ENCODE measurements at regions not wholly inside any gene's neighbourhood (a gene's known extent, or its start where the extent isn't known, plus 50 kb on each side); places are given as distances from the start of the nearest gene placed in this dataset.

DNA sequence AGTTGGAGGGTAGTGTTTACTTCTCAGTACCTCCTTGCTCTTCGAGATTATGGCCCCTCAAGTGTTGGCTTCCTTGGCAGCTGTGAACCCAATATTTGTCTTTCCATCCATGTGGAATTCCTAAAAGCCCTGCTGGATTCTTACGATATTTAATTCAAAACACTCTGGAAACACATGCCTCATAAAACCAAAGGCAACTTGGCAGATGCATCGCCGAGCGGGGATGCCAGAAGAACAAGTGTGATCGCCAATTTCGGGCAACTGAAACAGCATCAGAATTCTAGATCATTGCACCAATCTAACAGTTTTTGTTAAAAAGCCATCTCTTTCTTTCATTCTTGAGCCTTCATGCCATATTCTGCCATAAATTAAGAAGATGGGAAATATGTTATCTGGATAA, 934.4 kb downstream of the AACS start:
- Histone ChIP-seq H3K79me2 (ENCODE audit: control insufficient read depth in 1 of 2, insufficient read depth in 2 of 2, low read length in 2 of 2) (no peaks in the 10 kb centered on the region), H3K56ac (replicated peaks; ENCODE audit: insufficient read length, low read depth, low read length) (no peak overlapping the region)
- 95% methylated on average over 7 of the region's 7 CpGs; no CpG with 5 or more reads in 1 of the 2 experiments for WGBS, 2 experiments (ENCODE audit: extremely low coverage in 1 of 2, insufficient coverage in 1 of 2, insufficient read length in 1 of 2, insufficient replicate concordance in 2 of 2, low coverage in 1 of 2, low lambda C conversion rate in 2 of 2, missing lambda C conversion rate in 1 of 2)
- TF ChIP-seq ZNF274 (IDR thresholded peaks at IDR 0.05; ENCODE audit: borderline replicate concordance, extremely low read depth, low read length) = no peak
- no peak for TF ChIP-seq TAF1 (IDR thresholded peaks at IDR 0.05; ENCODE audit: low read depth, low read length)
- TF ChIP-seq EGR1 (IDR thresholded peaks at IDR 0.05; ENCODE audit: borderline replicate concordance, low read depth, low read length) = no peak
- no peak for TF ChIP-seq E2F6 (IDR thresholded peaks at IDR 0.05)
- no peak for TF ChIP-seq BACH1 (IDR thresholded peaks at IDR 0.05; ENCODE audit: low read length)
- TF ChIP-seq ASH2L (IDR thresholded peaks at IDR 0.05; ENCODE audit: low read length) = no peak
- TF ChIP-seq CEBPB (IDR thresholded peaks at IDR 0.05; ENCODE audit: low read depth, low read length) = no peak
- TF ChIP-seq HDAC6 (IDR thresholded peaks at IDR 0.05; ENCODE audit: low read depth, low read length) = no peak
- TF ChIP-seq TBP (IDR thresholded peaks at IDR 0.05; ENCODE audit: low read depth, low read length) = no peak
- TF ChIP-seq RFX5 (IDR thresholded peaks at IDR 0.05; ENCODE audit: borderline replicate concordance, low read depth, low read length) = no peak
- no peak for TF ChIP-seq HDAC2 (IDR thresholded peaks at IDR 0.05; ENCODE audit: borderline replicate concordance in 1 of 2, low read depth in 2 of 2, low read length in 2 of 2)
- TF ChIP-seq SRF (IDR thresholded peaks at IDR 0.05; ENCODE audit: low read depth, low read length) = no peak
- TF ChIP-seq KDM1A (IDR thresholded peaks at IDR 0.05; ENCODE audit: borderline replicate concordance, low read length) = no peak
- TF ChIP-seq TCF12 (IDR thresholded peaks at IDR 0.05; ENCODE audit: low read depth, low read length) = no peak

More for the DNA sequence above, 934.4 kb downstream of the AACS start:
- Histone ChIP-seq H4K8ac (ENCODE audit: extremely low read depth, insufficient read depth, low read length) (no peak overlapping the region), H3K79me1 (ENCODE audit: low read depth, low read length) (no peaks in the 10 kb centered on the region), H2BK15ac (ENCODE audit: low read length) (no peak overlapping the region), H3K4ac (replicated peaks; ENCODE audit: insufficient read length, low read depth, low read length) (no peak overlapping the region), H2AK5ac (ENCODE audit: low read depth, low read length) (no peak overlapping the region), H3K4me3 (ENCODE audit: extremely low read depth in 1 of 4, insufficient read depth in 2 of 4, low read depth in 3 of 4, low read length in 4 of 4) (no peak overlapping the region), H3K23me2 (ENCODE audit: low read depth, low read length) (no peaks in the 10 kb centered on the region), H3K9me3 (ENCODE audit: insufficient read depth in 2 of 2, low read depth in 1 of 2, low read length in 1 of 2) (peaks cover 12 to 14% of the 10 kb centered on the region in 2 experiments; a peak in 3 of 4 replicates), H4K20me1 (replicated peaks in 1 of 2; ENCODE audit: control insufficient read depth in 1 of 2, insufficient read depth in 2 of 2, low read length in 2 of 2) (no peaks in the 10 kb centered on the region), H3K27ac (ENCODE audit: low read depth, low read length) (no peak overlapping the region), H3K4me2 (ENCODE audit: insufficient read depth in 1 of 2, low read depth in 2 of 2, low read length in 2 of 2) (no peak overlapping the region), H3K14ac (ENCODE audit: insufficient read length) (no peak overlapping the region), H4K91ac (replicated peaks; ENCODE audit: insufficient read length, low read length) (no peak overlapping the region), H3K36me3 (ENCODE audit: control insufficient read depth in 2 of 4, insufficient read depth in 4 of 4, low read length in 3 of 4) (no peaks in the 10 kb centered on the region), H4K5ac (ENCODE audit: insufficient read length, low read depth, low read length) (no peak overlapping the region), H3K27me3 (replicated peaks in 1 of 4; ENCODE audit: control insufficient read depth in 3 of 4, extremely low read depth in 1 of 4, insufficient read depth in 3 of 4, low read length in 3 of 4) (no peaks in the 10 kb centered on the region), H3K9ac (replicated peaks in 1 of 4; ENCODE audit: extremely low read depth in 1 of 4, low read depth in 3 of 4, low read length in 3 of 4) (no peak overlapping the region), H3K4me1 (replicated peaks in 1 of 4; ENCODE audit: control insufficient read depth in 3 of 4, insufficient read depth in 4 of 4, low read length in 3 of 4) (no peaks in the 10 kb centered on the region), H3K18ac (ENCODE audit: extremely low read depth, low read length) (no peak overlapping the region), H2BK20ac (ENCODE audit: low read length) (no peak overlapping the region), H2BK12ac (ENCODE audit: low read depth, low read length) (no peak overlapping the region), H2AFZ (ENCODE audit: low read length) (no peak overlapping the region), H3K23ac (ENCODE audit: insufficient read length) (no peak overlapping the region), H2BK5ac (ENCODE audit: low read depth, low read length) (no peak overlapping the region), H2BK120ac (replicated peaks; ENCODE audit: low read depth, low read length) (no peak overlapping the region)
- POLR2A ChIA-PET (ENCODE audit: partially characterized antibody) = no interaction called here
- FAIRE-seq (no peak), DNase-seq (ENCODE audit: low read depth in 1 of 2, low spot score in 2 of 2) (no peak)
- CTCF ChIA-PET (ENCODE audit: partially characterized antibody) = no interaction called here
